ENCODE measurements at regions not wholly inside any gene's neighbourhood (a gene's known extent, or its start where the extent isn't known, plus 50 kb on each side); places are given as distances from the start of the nearest gene placed in this dataset.

DNA sequence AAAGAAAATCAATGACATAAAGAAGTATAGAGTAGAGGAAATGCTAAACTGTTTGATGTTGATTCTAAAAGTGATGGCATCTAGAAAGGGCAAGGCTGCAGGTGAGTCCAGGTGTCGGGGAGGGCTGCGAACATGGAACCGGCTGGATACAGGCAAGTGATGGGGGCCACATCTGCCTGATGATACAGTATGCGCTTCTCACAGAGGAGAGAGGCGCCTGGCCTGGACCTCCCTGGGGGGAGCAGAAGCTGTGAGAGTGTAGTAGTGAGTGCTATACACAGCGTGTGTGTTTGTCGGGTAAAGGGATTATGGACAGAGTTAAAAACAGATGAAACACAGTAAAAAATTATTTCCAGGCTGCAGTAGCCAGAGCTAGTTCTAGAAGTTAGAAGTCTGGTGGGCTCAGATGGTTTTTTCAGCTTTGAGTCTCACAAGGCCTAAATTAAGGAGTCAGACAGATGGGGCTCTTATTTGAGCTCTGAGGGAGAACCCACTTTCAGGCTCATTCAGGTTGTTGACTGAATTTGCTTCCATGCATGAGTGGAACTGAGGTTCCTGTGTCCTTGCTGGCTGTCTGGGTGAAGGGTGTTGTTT is 195.8 kb upstream of the ARG1 start:
- TF ChIP-seq EZH2 (IDR thresholded peaks at IDR 0.05; ENCODE audit: borderline replicate concordance, insufficient read depth, low read length, poor library complexity, severe bottlenecking) (no peak), TAF1 (IDR thresholded peaks at IDR 0.05; ENCODE audit: low read depth) (no peak), SMC3 (conservative IDR thresholded peaks at IDR 0.05; ENCODE audit: poor library complexity) (no peak), EP300 (conservative IDR thresholded peaks at IDR 0.05; ENCODE audit: poor library complexity, severe bottlenecking) (no peak), RAD21 (conservative IDR thresholded peaks at IDR 0.05) (no peak), MXI1 (conservative IDR thresholded peaks at IDR 0.05; ENCODE audit: poor library complexity, severe bottlenecking) (no peak), POLR2AphosphoS5 (IDR thresholded peaks at IDR 0.05) (no peak)
- TF ChIP-seq, protein P1, sequence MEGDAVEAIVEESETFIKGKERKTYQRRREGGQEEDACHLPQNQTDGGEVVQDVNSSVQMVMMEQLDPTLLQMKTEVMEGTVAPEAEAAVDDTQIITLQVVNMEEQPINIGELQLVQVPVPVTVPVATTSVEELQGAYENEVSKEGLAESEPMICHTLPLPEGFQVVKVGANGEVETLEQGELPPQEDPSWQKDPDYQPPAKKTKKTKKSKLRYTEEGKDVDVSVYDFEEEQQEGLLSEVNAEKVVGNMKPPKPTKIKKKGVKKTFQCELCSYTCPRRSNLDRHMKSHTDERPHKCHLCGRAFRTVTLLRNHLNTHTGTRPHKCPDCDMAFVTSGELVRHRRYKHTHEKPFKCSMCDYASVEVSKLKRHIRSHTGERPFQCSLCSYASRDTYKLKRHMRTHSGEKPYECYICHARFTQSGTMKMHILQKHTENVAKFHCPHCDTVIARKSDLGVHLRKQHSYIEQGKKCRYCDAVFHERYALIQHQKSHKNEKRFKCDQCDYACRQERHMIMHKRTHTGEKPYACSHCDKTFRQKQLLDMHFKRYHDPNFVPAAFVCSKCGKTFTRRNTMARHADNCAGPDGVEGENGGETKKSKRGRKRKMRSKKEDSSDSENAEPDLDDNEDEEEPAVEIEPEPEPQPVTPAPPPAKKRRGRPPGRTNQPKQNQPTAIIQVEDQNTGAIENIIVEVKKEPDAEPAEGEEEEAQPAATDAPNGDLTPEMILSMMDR (IDR thresholded peaks at IDR 0.05; ENCODE audit: poor library complexity, severe bottlenecking) = no peak
- TF ChIP-seq, protein P2, sequence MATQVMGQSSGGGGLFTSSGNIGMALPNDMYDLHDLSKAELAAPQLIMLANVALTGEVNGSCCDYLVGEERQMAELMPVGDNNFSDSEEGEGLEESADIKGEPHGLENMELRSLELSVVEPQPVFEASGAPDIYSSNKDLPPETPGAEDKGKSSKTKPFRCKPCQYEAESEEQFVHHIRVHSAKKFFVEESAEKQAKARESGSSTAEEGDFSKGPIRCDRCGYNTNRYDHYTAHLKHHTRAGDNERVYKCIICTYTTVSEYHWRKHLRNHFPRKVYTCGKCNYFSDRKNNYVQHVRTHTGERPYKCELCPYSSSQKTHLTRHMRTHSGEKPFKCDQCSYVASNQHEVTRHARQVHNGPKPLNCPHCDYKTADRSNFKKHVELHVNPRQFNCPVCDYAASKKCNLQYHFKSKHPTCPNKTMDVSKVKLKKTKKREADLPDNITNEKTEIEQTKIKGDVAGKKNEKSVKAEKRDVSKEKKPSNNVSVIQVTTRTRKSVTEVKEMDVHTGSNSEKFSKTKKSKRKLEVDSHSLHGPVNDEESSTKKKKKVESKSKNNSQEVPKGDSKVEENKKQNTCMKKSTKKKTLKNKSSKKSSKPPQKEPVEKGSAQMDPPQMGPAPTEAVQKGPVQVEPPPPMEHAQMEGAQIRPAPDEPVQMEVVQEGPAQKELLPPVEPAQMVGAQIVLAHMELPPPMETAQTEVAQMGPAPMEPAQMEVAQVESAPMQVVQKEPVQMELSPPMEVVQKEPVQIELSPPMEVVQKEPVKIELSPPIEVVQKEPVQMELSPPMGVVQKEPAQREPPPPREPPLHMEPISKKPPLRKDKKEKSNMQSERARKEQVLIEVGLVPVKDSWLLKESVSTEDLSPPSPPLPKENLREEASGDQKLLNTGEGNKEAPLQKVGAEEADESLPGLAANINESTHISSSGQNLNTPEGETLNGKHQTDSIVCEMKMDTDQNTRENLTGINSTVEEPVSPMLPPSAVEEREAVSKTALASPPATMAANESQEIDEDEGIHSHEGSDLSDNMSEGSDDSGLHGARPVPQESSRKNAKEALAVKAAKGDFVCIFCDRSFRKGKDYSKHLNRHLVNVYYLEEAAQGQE (IDR thresholded peaks at IDR 0.05; ENCODE audit: borderline replicate concordance) = no peak
- Histone ChIP-seq H2AFZ (ENCODE audit: low read depth, low read length) (no peak overlapping the region), H4K20me1 (ENCODE audit: insufficient read depth) (no peaks in the 10 kb centered on the region)

DNA sequence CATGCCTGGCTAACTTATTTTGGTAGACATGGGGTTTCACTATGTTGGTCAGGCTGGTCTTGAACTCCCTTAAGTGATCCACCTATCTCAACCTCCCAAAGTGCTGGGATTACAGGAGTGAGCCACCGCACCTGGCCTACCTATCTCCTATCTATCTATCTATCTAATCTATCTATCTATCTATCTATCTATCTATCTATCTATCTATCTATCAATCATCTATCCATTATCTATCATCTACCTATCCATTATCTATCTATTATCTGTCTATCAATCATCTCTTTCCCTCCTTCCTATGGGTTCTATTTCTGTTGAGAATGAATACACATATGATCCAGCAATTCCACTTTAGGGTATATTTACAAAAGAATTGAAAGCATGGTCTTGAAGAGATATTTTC is 194.2 kb upstream of the ARG1 start:
- Histone ChIP-seq H3K4me2 (ENCODE audit: low read length) (no peak overlapping the region), H3K9ac (ENCODE audit: low read length) (no peak overlapping the region), H3F3A (ENCODE audit: insufficient read depth, low read length, poor library complexity, severe bottlenecking) (no peaks in the 10 kb centered on the region), H4K20me1 (ENCODE audit: insufficient read depth) (no peaks in the 10 kb centered on the region), H3K4me3 (ENCODE audit: low read length) (no peak overlapping the region), H3K27ac (ENCODE audit: low read length) (no peak overlapping the region), H3K9me3 (ENCODE audit: low read length) (no peaks in the 10 kb centered on the region), H3K79me2 (replicated peaks; ENCODE audit: insufficient read depth, low read length) (no peaks in the 10 kb centered on the region), H2AFZ (ENCODE audit: low read depth, low read length) (no peak overlapping the region), H3K27me3 (ENCODE audit: insufficient read depth, low read depth, low read length) (no peaks in the 10 kb centered on the region), H3K36me3 (ENCODE audit: insufficient read depth, low read length) (no peaks in the 10 kb centered on the region), H3K9me2 (ENCODE audit: insufficient read depth, low read length) (no peaks in the 10 kb centered on the region)
- TF ChIP-seq, protein P2 (IDR thresholded peaks at IDR 0.05; ENCODE audit: borderline replicate concordance) = no peak

More for the DNA sequence above, 195.8 kb upstream of the ARG1 start:
- Histone ChIP-seq H3K27ac (ENCODE audit: low read length) (no peak overlapping the region), H3K4me2 (ENCODE audit: low read length) (no peak overlapping the region), H3K36me3 (ENCODE audit: insufficient read depth, low read length) (no peaks in the 10 kb centered on the region), H3K79me2 (replicated peaks; ENCODE audit: insufficient read depth, low read length) (no peaks in the 10 kb centered on the region), H3K9me3 (ENCODE audit: low read length) (no peaks in the 10 kb centered on the region), H3K9me2 (ENCODE audit: insufficient read depth, low read length) (no peaks in the 10 kb centered on the region), H3K9ac (ENCODE audit: low read length) (no peak overlapping the region), H3K27me3 (ENCODE audit: insufficient read depth, low read depth, low read length) (no peaks in the 10 kb centered on the region), H3K4me3 (ENCODE audit: low read length) (no peak overlapping the region), H3F3A (ENCODE audit: insufficient read depth, low read length, poor library complexity, severe bottlenecking) (no peaks in the 10 kb centered on the region)

All from neural cell (in vitro differentiated cells).